ENCODE measurements at regions not wholly inside any gene's neighbourhood (a gene's known extent, or its start where the extent isn't known, plus 50 kb on each side); places are given as distances from the start of the nearest gene placed in this dataset.

- no peak for TF ChIP-seq CTCF (IDR thresholded peaks at IDR 0.05; ENCODE audit: low read depth, low read length)
- TF ChIP-seq EZH2phosphoT487 (IDR thresholded peaks at IDR 0.05; ENCODE audit: low read depth) = no peak
These were observed 166.7 kb downstream of the TMEM167A start for GRCh38 chr5:82910491-82910890.
